ENCODE measurements at regions not wholly inside any gene's neighbourhood (a gene's known extent, or its start where the extent isn't known, plus 50 kb on each side); places are given as distances from the start of the nearest gene placed in this dataset.

GRCh38 chr20:40767615-40767924 is 78.5 kb upstream of the MAFB start:
- intact Hi-C loops (cut with micrococcal nuclease; ENCODE audit: unreplicated experiment) = no loop called here
- no peak overlapping the region for H3K4me3 ChIP-seq (ENCODE audit: low read depth, low read length, poor library complexity, severe bottlenecking)
- H3K27ac ChIP-seq (ENCODE audit: low read depth, low read length, poor library complexity, severe bottlenecking) = no peak overlapping the region
- no peaks in the 10 kb centered on the region for H3K36me3 ChIP-seq (ENCODE audit: insufficient read depth, low read length, poor library complexity, severe bottlenecking)
- no TSS peak for BruUV-seq (replicated peaks)
- TF ChIP-seq EZH2 (IDR thresholded peaks at IDR 0.05; ENCODE audit: borderline replicate concordance, low read depth, low read length, poor library complexity, severe bottlenecking) = no peak
- TF ChIP-seq, protein P1, sequence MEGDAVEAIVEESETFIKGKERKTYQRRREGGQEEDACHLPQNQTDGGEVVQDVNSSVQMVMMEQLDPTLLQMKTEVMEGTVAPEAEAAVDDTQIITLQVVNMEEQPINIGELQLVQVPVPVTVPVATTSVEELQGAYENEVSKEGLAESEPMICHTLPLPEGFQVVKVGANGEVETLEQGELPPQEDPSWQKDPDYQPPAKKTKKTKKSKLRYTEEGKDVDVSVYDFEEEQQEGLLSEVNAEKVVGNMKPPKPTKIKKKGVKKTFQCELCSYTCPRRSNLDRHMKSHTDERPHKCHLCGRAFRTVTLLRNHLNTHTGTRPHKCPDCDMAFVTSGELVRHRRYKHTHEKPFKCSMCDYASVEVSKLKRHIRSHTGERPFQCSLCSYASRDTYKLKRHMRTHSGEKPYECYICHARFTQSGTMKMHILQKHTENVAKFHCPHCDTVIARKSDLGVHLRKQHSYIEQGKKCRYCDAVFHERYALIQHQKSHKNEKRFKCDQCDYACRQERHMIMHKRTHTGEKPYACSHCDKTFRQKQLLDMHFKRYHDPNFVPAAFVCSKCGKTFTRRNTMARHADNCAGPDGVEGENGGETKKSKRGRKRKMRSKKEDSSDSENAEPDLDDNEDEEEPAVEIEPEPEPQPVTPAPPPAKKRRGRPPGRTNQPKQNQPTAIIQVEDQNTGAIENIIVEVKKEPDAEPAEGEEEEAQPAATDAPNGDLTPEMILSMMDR (conservative IDR thresholded peaks at IDR 0.05; ENCODE audit: low read depth, low read length) = no peak
- H3K4me1 ChIP-seq (ENCODE audit: insufficient read depth, low read length, poor library complexity, severe bottlenecking) = no peaks in the 10 kb centered on the region
- H3K27me3 ChIP-seq (replicated peaks; ENCODE audit: insufficient read depth, low read depth, low read length, poor library complexity) = peaks cover 16% of the 10 kb centered on the region
- no peaks in the 10 kb centered on the region for H3K9me3 ChIP-seq (ENCODE audit: low read depth, low read length, poor library complexity, severe bottlenecking)
- ChIA-PET CTCF (no interaction called here), POLR2A (ENCODE audit: low non-redundant PET) (no interaction called here)
- no peak for DNase-seq (ENCODE audit: low spot score)

DNA sequence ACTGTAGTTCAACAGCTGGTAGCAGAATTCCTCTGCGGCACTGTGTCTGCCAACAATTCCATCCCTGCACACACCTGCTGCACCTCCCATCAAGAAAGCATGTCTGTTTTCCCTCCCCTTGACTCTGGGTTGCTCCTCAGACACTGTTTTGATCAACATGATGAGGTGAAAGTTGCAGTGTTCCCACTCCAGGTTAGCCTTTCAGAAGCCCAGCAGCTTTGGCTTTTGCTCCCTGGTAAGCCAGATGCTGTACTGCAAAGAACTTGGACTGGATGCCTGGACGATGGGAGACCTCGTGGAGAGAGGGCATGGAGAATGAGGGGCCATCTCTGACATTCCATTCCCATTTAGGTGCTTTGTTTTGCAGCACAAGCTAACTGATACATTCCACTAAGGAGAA is 79.1 kb upstream of the MAFB start:
- BruUV-seq (replicated peaks) = no TSS peak
- CTCF ChIA-PET = no interaction called here
- H3K4me1 ChIP-seq (ENCODE audit: insufficient read depth, low read length, poor library complexity, severe bottlenecking) = no peaks in the 10 kb centered on the region
- H3K4me3 ChIP-seq (ENCODE audit: low read depth, low read length, poor library complexity, severe bottlenecking) = no peak overlapping the region
- intact Hi-C loops (cut with micrococcal nuclease; ENCODE audit: unreplicated experiment) = no loop called here
- POLR2A ChIA-PET (ENCODE audit: low non-redundant PET) = no interaction called here
- H3K36me3 ChIP-seq (ENCODE audit: insufficient read depth, low read length, poor library complexity, severe bottlenecking) = no peaks in the 10 kb centered on the region
- H3K27me3 ChIP-seq (replicated peaks; ENCODE audit: insufficient read depth, low read depth, low read length, poor library complexity) = peaks cover 16% of the 10 kb centered on the region
- TF ChIP-seq, protein P1 (conservative IDR thresholded peaks at IDR 0.05; ENCODE audit: low read depth, low read length) = no peak
- no peak for TF ChIP-seq EZH2 (IDR thresholded peaks at IDR 0.05; ENCODE audit: borderline replicate concordance, low read depth, low read length, poor library complexity, severe bottlenecking)
- H3K27ac ChIP-seq (ENCODE audit: low read depth, low read length, poor library complexity, severe bottlenecking) = no peak overlapping the region
- no peak for DNase-seq (ENCODE audit: low spot score)
- H3K9me3 ChIP-seq (ENCODE audit: low read depth, low read length, poor library complexity, severe bottlenecking) = no peaks in the 10 kb centered on the region

- DNase-seq (ENCODE audit: low spot score) = no peak
- no peaks in the 10 kb centered on the region for H3K4me1 ChIP-seq (ENCODE audit: insufficient read depth, low read length, poor library complexity, severe bottlenecking)
- no peaks in the 10 kb centered on the region for H3K36me3 ChIP-seq (ENCODE audit: insufficient read depth, low read length, poor library complexity, severe bottlenecking)
- BruUV-seq (replicated peaks) = no TSS peak
- TF ChIP-seq, protein P1 (conservative IDR thresholded peaks at IDR 0.05; ENCODE audit: low read depth, low read length) = no peak
- TF ChIP-seq EZH2 (IDR thresholded peaks at IDR 0.05; ENCODE audit: borderline replicate concordance, low read depth, low read length, poor library complexity, severe bottlenecking) = no peak
- intact Hi-C loops (cut with micrococcal nuclease; ENCODE audit: unreplicated experiment) = no loop called here
- peaks cover 2% of the 10 kb centered on the region for H3K27me3 ChIP-seq (replicated peaks; ENCODE audit: insufficient read depth, low read depth, low read length, poor library complexity)
- H3K4me3 ChIP-seq (ENCODE audit: low read depth, low read length, poor library complexity, severe bottlenecking) = no peak overlapping the region
- H3K27ac ChIP-seq (ENCODE audit: low read depth, low read length, poor library complexity, severe bottlenecking) = no peak overlapping the region
- ChIA-PET CTCF (no interaction called here), POLR2A (ENCODE audit: low non-redundant PET) (no interaction called here)
- no peaks in the 10 kb centered on the region for H3K9me3 ChIP-seq (ENCODE audit: low read depth, low read length, poor library complexity, severe bottlenecking)
Observed at GRCh38 chr20:40769677-40770285, 80.7 kb upstream of the MAFB start.

Data from A673 (cell line).